ENCODE measurements at regions not wholly inside any gene's neighbourhood (a gene's known extent, or its start where the extent isn't known, plus 50 kb on each side); places are given as distances from the start of the nearest gene placed in this dataset.

DNA sequence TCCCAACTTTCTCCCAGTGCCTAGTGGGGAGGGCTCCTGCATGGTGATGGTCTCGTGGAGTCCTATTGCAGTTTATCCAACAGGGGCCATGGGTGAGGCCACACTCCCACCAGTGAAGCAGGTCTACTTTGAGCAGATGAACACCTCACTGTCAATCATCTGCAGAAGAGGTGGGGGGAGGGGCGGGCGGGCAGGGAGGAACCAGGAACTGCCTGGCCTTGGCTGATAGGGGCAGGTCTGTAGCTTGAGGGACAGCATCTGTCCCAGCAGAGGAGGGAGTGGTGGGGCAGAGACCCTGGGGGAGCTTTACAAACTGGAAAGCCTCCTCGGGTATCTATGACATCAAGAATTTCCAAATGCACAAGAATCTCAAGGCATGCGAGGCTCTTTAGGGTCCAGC lies 58.7 kb upstream of the ZNF423 start:
- BruUV-seq (replicated peaks): no TSS peak
- H4K20me1 ChIP-seq (ENCODE audit: control insufficient read depth, insufficient read depth): no peaks in the 10 kb centered on the region
- ChIA-PET SMC1A (ENCODE audit: uncharacterized antibody, unreplicated experiment) (no interaction called here), POLR2A (no interaction called here), CTCF (no interaction called here), RAD21 (ENCODE audit: unreplicated experiment) (no interaction called here)
- H2AFZ ChIP-seq (ENCODE audit: control insufficient read depth, low read depth, low read length): no peak overlapping the region
- no peak for ATAC-seq
- 3% methylated on average over 3 of the region's 5 CpGs for WGBS (ENCODE audit: insufficient coverage, insufficient replicate concordance, low lambda C conversion rate, missing lambda C conversion rate)
- in situ Hi-C loops (cut with MboI) (no loop called here), intact Hi-C loops (cut with micrococcal nuclease; ENCODE audit: unreplicated experiment) (no loop called here)
- TF ChIP-seq BRCA1 (IDR thresholded peaks at IDR 0.05; ENCODE audit: low read depth, low read length) (no peak), ASH2L (IDR thresholded peaks at IDR 0.05; ENCODE audit: borderline replicate concordance, low read depth) (no peak), NR2C2 (IDR thresholded peaks at IDR 0.05; ENCODE audit: borderline replicate concordance, control insufficient read depth, insufficient read length, low read depth) (no peak), JUNB (IDR thresholded peaks at IDR 0.05) (no peak), SUPT20H (IDR thresholded peaks at IDR 0.05; ENCODE audit: borderline replicate concordance, control insufficient read depth, low read depth, low read length) (no peak), ESRRA (IDR thresholded peaks at IDR 0.05; ENCODE audit: low read length) (no peak), NFIC (IDR thresholded peaks at IDR 0.05; ENCODE audit: low read depth, low read length) (no peak), ZSCAN29 (IDR thresholded peaks at IDR 0.05) (no peak), KAT2A (conservative IDR thresholded peaks at IDR 0.05; ENCODE audit: control insufficient read depth, low read depth, low read length) (no peak)
- H3K79me2 ChIP-seq (ENCODE audit: control insufficient read depth, insufficient read depth, low read length): no peaks in the 10 kb centered on the region
- H3K4me1 ChIP-seq (ENCODE audit: control insufficient read depth, insufficient read depth, low read length): no peaks in the 10 kb centered on the region
- no peaks in the 10 kb centered on the region for H3K36me3 ChIP-seq (ENCODE audit: control insufficient read depth in 2 of 2, insufficient read depth in 2 of 2, low read length in 1 of 2)
- no peak overlapping the region for H3K9ac ChIP-seq (ENCODE audit: control insufficient read depth, insufficient read depth, low read length)
- H3K27me3 ChIP-seq (replicated peaks in 1 of 2; ENCODE audit: control insufficient read depth in 2 of 2, insufficient read depth in 2 of 2, low read length in 1 of 2): no peaks in the 10 kb centered on the region
- H3K27ac ChIP-seq (ENCODE audit: control insufficient read depth, insufficient read depth): no peak overlapping the region
- H3K4me3 ChIP-seq: no peak overlapping the region
- H3K9me3 ChIP-seq (replicated peaks; ENCODE audit: control insufficient read depth, insufficient read depth, low read length): no peaks in the 10 kb centered on the region; the same call in 2 of the 3 replicates
- no peak for DNase-seq (ENCODE audit: low read depth, low spot score)
- FAIRE-seq: no peak
- H3K4me2 ChIP-seq (ENCODE audit: control insufficient read depth, insufficient read depth): no peak overlapping the region

GRCh38 chr16:49918257-49918656 lies 62.3 kb upstream of the ZNF423 start:
- RAD21 ChIA-PET (ENCODE audit: unreplicated experiment): no interaction called here
- H3K27me3 ChIP-seq (replicated peaks in 1 of 2; ENCODE audit: control insufficient read depth in 2 of 2, insufficient read depth in 2 of 2, low read length in 1 of 2): no peaks in the 10 kb centered on the region
- POLR2A ChIA-PET: no interaction called here
- H4K20me1 ChIP-seq (ENCODE audit: control insufficient read depth, insufficient read depth): no peaks in the 10 kb centered on the region
- ATAC-seq: no peak
- SMC1A ChIA-PET (ENCODE audit: uncharacterized antibody, unreplicated experiment): no interaction called here
- no peaks in the 10 kb centered on the region for H3K79me2 ChIP-seq (ENCODE audit: control insufficient read depth, insufficient read depth, low read length)
- no peaks in the 10 kb centered on the region for H3K9me3 ChIP-seq (replicated peaks; ENCODE audit: control insufficient read depth, insufficient read depth, low read length)
- in situ Hi-C loops (cut with MboI) (no loop called here), intact Hi-C loops (cut with micrococcal nuclease; ENCODE audit: unreplicated experiment) (no loop called here)
- DNase-seq (ENCODE audit: low read depth, low spot score): no peak
- no TSS peak for BruUV-seq (replicated peaks)
- CTCF ChIA-PET: interaction anchor here (1.0 kb wide), 1 partner anchor 437 kb away, joined by 3 read pairs; no protein-coding TSS in a partner anchor
- no peak overlapping the region for H3K27ac ChIP-seq (ENCODE audit: control insufficient read depth, insufficient read depth)
- no peak overlapping the region for H2AFZ ChIP-seq (ENCODE audit: control insufficient read depth, low read depth, low read length)
- H3K4me1 ChIP-seq (ENCODE audit: control insufficient read depth, insufficient read depth, low read length): no peaks in the 10 kb centered on the region; the same call in 1 of the 2 replicates
- WGBS (ENCODE audit: insufficient coverage, insufficient replicate concordance, low lambda C conversion rate, missing lambda C conversion rate): 64% methylated on average over 8 of the region's 8 CpGs
- H3K36me3 ChIP-seq (ENCODE audit: control insufficient read depth in 2 of 2, insufficient read depth in 2 of 2, low read length in 1 of 2): no peaks in the 10 kb centered on the region
- H3K4me3 ChIP-seq: no peak overlapping the region
- H3K9ac ChIP-seq (ENCODE audit: control insufficient read depth, insufficient read depth, low read length): no peak overlapping the region
- H3K4me2 ChIP-seq (ENCODE audit: control insufficient read depth, insufficient read depth): no peak overlapping the region
- FAIRE-seq: no peak
- TF ChIP-seq RAD51 (IDR thresholded peaks at IDR 0.05): no peak
- TF ChIP-seq POLR2AphosphoS2 (IDR thresholded peaks at IDR 0.05; ENCODE audit: low read depth, low read length): no peak
- no peak for TF ChIP-seq ASH2L (IDR thresholded peaks at IDR 0.05; ENCODE audit: borderline replicate concordance, low read depth)
- TF ChIP-seq ZBTB4 (CRISPR knock-in tag; IDR thresholded peaks at IDR 0.05): no peak
- no peak for TF ChIP-seq CEBPB (IDR thresholded peaks at IDR 0.05; ENCODE audit: borderline replicate concordance in 1 of 2, low read depth in 2 of 2, low read length in 2 of 2)
- no peak for TF ChIP-seq KDM1A (IDR thresholded peaks at IDR 0.05; ENCODE audit: borderline replicate concordance)
- TF ChIP-seq RBBP5 (conservative IDR thresholded peaks at IDR 0.05): no peak
- TF ChIP-seq CREM (IDR thresholded peaks at IDR 0.05; ENCODE audit: low read depth): no peak

Data from GM12878 (cell line).